Astrocyte of the cerebellum (primary cell): ENCODE measurements at regions not wholly inside any gene's neighbourhood (a gene's known extent, or its start where the extent isn't known, plus 50 kb on each side); places are given as distances from the start of the nearest gene placed in this dataset.

Experiments used
- DNase-seq: peaks from one replicate; pipeline ENCODE4 v3.0.0-alpha.2; 2011; ENCODE audit warnings: low read depth
- H3K4me3 ChIP-seq: 2 replicates; pipeline ENCODE4 v1.5.1; 2011; ENCODE audit warnings: mild to moderate bottlenecking, low read depth, low read length, moderate library complexity
- CTCF ChIP-seq: IDR thresholded peaks from 2 replicates; pipeline ENCODE4 v1.5.1; 2012; ENCODE audit warnings: low read length, low read depth, moderate library complexity, mild to moderate bottlenecking; ENCODE audit errors: missing control alignments
- in situ Hi-C: cut with HindIII; loops from 2 replicates; pipeline ENCODE4 v1.10.0; 2017; ENCODE audit warnings: low sequenced_read_pairs

- no peak for DNase-seq
- no peak overlapping the region for H3K4me3 ChIP-seq
- TF ChIP-seq CTCF: no peak
- in situ Hi-C loops: no loop called here
Measured at GRCh38 chr9:91155746-91156376, 205.9 kb downstream of the AUH start.

- no peak overlapping the region for H3K4me3 ChIP-seq
- in situ Hi-C loops: no loop called here
- TF ChIP-seq CTCF: no peak
- no peak for DNase-seq
Measured at GRCh38 chr9:91156451-91157234, 205.1 kb downstream of the AUH start.

GRCh38 chr9:91157883-91158282, 203.8 kb downstream of the AUH start:
- no peak overlapping the region for H3K4me3 ChIP-seq
- in situ Hi-C loops: no loop called here
- no peak for TF ChIP-seq CTCF
- DNase-seq: no peak

- TF ChIP-seq CTCF: no peak
- no peak for DNase-seq
- no peak overlapping the region for H3K4me3 ChIP-seq
- in situ Hi-C loops: no loop called here
Measured at GRCh38 chr9:91158286-91158685, 203.4 kb downstream of the AUH start.

GRCh38 chr9:91158946-91159345, 202.8 kb downstream of the AUH start:
- TF ChIP-seq CTCF: no peak
- DNase-seq: no peak
- H3K4me3 ChIP-seq: no peak overlapping the region
- in situ Hi-C loops: no loop called here

GRCh38 chr9:91159664-91160121, 202.0 kb downstream of the AUH start:
- H3K4me3 ChIP-seq: no peak overlapping the region
- TF ChIP-seq CTCF: no peak
- no peak for DNase-seq
- in situ Hi-C loops: no loop called here
